Mesendoderm (in vitro differentiated cells): ENCODE measurements at regions not wholly inside any gene's neighbourhood (a gene's known extent, or its start where the extent isn't known, plus 50 kb on each side); places are given as distances from the start of the nearest gene placed in this dataset.

Experiments used
- DNase-seq: peaks from one replicate; pipeline ENCODE4 v3.0.0; 2013
- H2AK5ac ChIP-seq: 2 replicates; pipeline ENCODE4 v1.6.1; 2013; ENCODE audit warnings: low read length, inconsistent platforms
- H2BK120ac ChIP-seq: 2 replicates; pipeline ENCODE4 v1.6.1; 2013; ENCODE audit warnings: low read depth, mild to moderate bottlenecking, low read length, moderate library complexity, mixed read lengths
- H2BK15ac ChIP-seq: replicated peaks from 2 replicates; pipeline ENCODE4 v1.6.1; 2013; ENCODE audit warnings: low read depth, mild to moderate bottlenecking, moderate library complexity
- H2BK5ac ChIP-seq: 2 replicates; pipeline ENCODE4 v1.6.1; 2013; ENCODE audit warnings: low read length, inconsistent platforms
- H3K18ac ChIP-seq: 2 replicates; pipeline ENCODE4 v1.6.1; 2013; ENCODE audit warnings: mild to moderate bottlenecking, low read length, mixed read lengths
- H3K23ac ChIP-seq: one replicate; pipeline ENCODE4 v1.6.1; 2013; ENCODE audit warnings: low read length
- H3K27ac ChIP-seq: 2 replicates; pipeline ENCODE4 v1.5.1; 2013; ENCODE audit warnings: low read depth, mild to moderate bottlenecking, inconsistent platforms, low read length, moderate library complexity
- H3K27me3 ChIP-seq: 2 replicates; pipeline ENCODE4 v1.6.1; 2013; ENCODE audit warnings: low read length, control low read depth, mild to moderate bottlenecking, inconsistent platforms; ENCODE audit not compliant: insufficient read depth, poor library complexity
- H3K36me3 ChIP-seq: 2 replicates; pipeline ENCODE4 v1.6.1; 2013; ENCODE audit warnings: low read length, inconsistent platforms; ENCODE audit not compliant: control insufficient read depth, insufficient read depth
- H3K4ac ChIP-seq: one replicate; pipeline ENCODE4 v1.6.1; 2013; ENCODE audit warnings: low read depth, mild to moderate bottlenecking, low read length, moderate library complexity
- H3K4me1 ChIP-seq: 2 replicates; pipeline ENCODE4 v1.6.1; 2013; ENCODE audit warnings: low read depth, low read length, inconsistent platforms; ENCODE audit not compliant: control insufficient read depth
- H3K4me2 ChIP-seq: 2 replicates; pipeline ENCODE4 v1.6.1; 2013; ENCODE audit warnings: low read length
- H3K4me3 ChIP-seq: 2 replicates; pipeline ENCODE4 v1.5.1; 2013; ENCODE audit warnings: mild to moderate bottlenecking, low read length
- H3K56ac ChIP-seq: one replicate; pipeline ENCODE4 v1.6.1; 2013; ENCODE audit warnings: low read length
- H3K79me1 ChIP-seq: 2 replicates; pipeline ENCODE4 v1.6.1; 2013; ENCODE audit warnings: low read length, inconsistent platforms
- H3K79me2 ChIP-seq: 2 replicates; pipeline ENCODE4 v1.6.1; 2013; ENCODE audit warnings: mild to moderate bottlenecking, low read length; ENCODE audit not compliant: control insufficient read depth, insufficient read depth
- H3K9ac ChIP-seq: 2 replicates; pipeline ENCODE4 v1.6.1; 2013; ENCODE audit warnings: low read length, inconsistent platforms
- H4K5ac ChIP-seq: one replicate; pipeline ENCODE4 v1.6.1; 2013; ENCODE audit warnings: low read length
- H4K8ac ChIP-seq: one replicate; pipeline ENCODE4 v1.6.1; 2013; ENCODE audit warnings: low read depth, mild to moderate bottlenecking, control low read depth, low read length, moderate library complexity
- WGBS: extraction: QIAGEN DNeasy Blood & Tissue Kit; methylation state at CpG from one replicate; pipeline ENCODE4 v1.1.7; 2013; ENCODE audit warnings: low lambda C conversion rate, missing lambda C conversion rate; ENCODE audit not compliant: insufficient coverage; ENCODE audit errors: extremely low coverage; 5-methylcytosine and 5-hydroxymethylcytosine counted together

GRCh38 chr1:95496307-95496706, 262.3 kb downstream of the RWDD3 start:
- Histone ChIP-seq H3K4me2 (no peak overlapping the region), H3K4ac (no peak overlapping the region), H2BK5ac (no peak overlapping the region), H4K8ac (no peak overlapping the region), H3K4me3 (no peak overlapping the region), H3K36me3 (no peaks in the 10 kb centered on the region), H4K5ac (no peak overlapping the region), H2BK15ac (no peak overlapping the region), H3K18ac (no peak overlapping the region), H3K27me3 (no peaks in the 10 kb centered on the region), H3K23ac (no peak overlapping the region), H3K79me2 (no peaks in the 10 kb centered on the region), H3K79me1 (no peaks in the 10 kb centered on the region), H2BK120ac (no peak overlapping the region), H3K56ac (no peak overlapping the region), H2AK5ac (no peak overlapping the region), H3K4me1 (no peaks in the 10 kb centered on the region), H3K27ac (no peak overlapping the region), H3K9ac (no peak overlapping the region)
- no CpG with 5 or more reads among the region's 6 CpGs for WGBS
- no peak for DNase-seq

DNA sequence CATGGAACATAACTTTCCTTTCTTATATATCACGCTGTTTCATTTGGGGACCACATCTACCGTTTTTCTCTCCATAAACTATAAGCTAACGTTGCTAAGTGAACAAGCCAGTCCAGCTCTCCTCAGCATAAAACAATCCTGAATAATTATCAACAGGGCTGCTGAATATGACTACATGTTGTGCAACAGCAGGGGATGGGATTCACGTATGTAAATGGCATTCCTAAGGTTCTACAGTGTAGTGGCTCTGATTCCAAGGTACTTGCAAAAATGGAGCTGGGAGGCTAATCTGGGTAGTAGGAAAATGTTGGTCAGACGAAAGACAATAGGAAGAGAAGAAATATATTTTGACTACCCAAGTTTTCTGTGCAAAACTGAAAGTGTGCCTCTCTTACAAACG, 262.8 kb downstream of the RWDD3 start:
- H4K5ac ChIP-seq = no peak overlapping the region
- no peak overlapping the region for H2BK15ac ChIP-seq
- no peak overlapping the region for H3K4me3 ChIP-seq
- no peak overlapping the region for H3K4me2 ChIP-seq
- H2BK120ac ChIP-seq = no peak overlapping the region
- H3K23ac ChIP-seq = no peak overlapping the region
- H3K27ac ChIP-seq = no peak overlapping the region
- no peak overlapping the region for H3K56ac ChIP-seq
- no peak overlapping the region for H4K8ac ChIP-seq
- H3K36me3 ChIP-seq = no peaks in the 10 kb centered on the region
- no peaks in the 10 kb centered on the region for H3K79me2 ChIP-seq
- H3K9ac ChIP-seq = no peak overlapping the region
- H3K27me3 ChIP-seq = no peaks in the 10 kb centered on the region
- WGBS = no CpG with 5 or more reads among the region's 6 CpGs
- peak; percentile 47 for DNase-seq
- no peaks in the 10 kb centered on the region for H3K79me1 ChIP-seq
- H2AK5ac ChIP-seq = no peak overlapping the region
- no peak overlapping the region for H3K18ac ChIP-seq
- no peak overlapping the region for H3K4ac ChIP-seq
- no peaks in the 10 kb centered on the region for H3K4me1 ChIP-seq
- no peak overlapping the region for H2BK5ac ChIP-seq

DNA sequence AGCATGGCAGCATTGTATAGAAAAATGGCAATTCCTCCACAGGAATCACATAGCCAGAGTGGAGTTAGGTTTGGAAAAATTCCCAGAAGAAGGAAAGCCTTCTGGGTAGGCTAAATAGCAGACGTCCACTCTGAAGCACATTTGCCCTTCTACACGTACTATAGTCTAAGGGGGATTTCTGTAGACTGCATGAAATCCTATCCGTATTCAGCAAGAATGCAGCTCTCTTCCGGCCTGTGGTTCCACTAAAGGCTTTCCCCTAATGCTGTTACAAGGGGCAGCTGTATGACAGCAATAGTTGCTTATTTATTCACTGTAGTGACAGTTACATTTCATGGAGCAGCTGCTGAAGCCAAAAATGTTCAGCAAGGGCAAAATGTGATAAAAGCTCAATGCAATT, 263.6 kb downstream of the RWDD3 start:
- H3K23ac ChIP-seq = no peak overlapping the region
- H3K79me1 ChIP-seq = no peaks in the 10 kb centered on the region
- no peak for DNase-seq
- H2AK5ac ChIP-seq = no peak overlapping the region
- H3K4me2 ChIP-seq = no peak overlapping the region
- no peak overlapping the region for H3K4ac ChIP-seq
- H3K79me2 ChIP-seq = no peaks in the 10 kb centered on the region
- H3K56ac ChIP-seq = no peak overlapping the region
- no peak overlapping the region for H3K18ac ChIP-seq
- H4K8ac ChIP-seq = no peak overlapping the region
- H2BK5ac ChIP-seq = no peak overlapping the region
- H2BK15ac ChIP-seq = no peak overlapping the region
- H3K27me3 ChIP-seq = no peaks in the 10 kb centered on the region
- no peak overlapping the region for H3K4me3 ChIP-seq
- WGBS = no CpG with 5 or more reads among the region's 4 CpGs
- H3K27ac ChIP-seq = no peak overlapping the region
- H3K9ac ChIP-seq = no peak overlapping the region
- H3K36me3 ChIP-seq = no peaks in the 10 kb centered on the region
- no peak overlapping the region for H4K5ac ChIP-seq
- H2BK120ac ChIP-seq = no peak overlapping the region
- H3K4me1 ChIP-seq = no peaks in the 10 kb centered on the region

DNA sequence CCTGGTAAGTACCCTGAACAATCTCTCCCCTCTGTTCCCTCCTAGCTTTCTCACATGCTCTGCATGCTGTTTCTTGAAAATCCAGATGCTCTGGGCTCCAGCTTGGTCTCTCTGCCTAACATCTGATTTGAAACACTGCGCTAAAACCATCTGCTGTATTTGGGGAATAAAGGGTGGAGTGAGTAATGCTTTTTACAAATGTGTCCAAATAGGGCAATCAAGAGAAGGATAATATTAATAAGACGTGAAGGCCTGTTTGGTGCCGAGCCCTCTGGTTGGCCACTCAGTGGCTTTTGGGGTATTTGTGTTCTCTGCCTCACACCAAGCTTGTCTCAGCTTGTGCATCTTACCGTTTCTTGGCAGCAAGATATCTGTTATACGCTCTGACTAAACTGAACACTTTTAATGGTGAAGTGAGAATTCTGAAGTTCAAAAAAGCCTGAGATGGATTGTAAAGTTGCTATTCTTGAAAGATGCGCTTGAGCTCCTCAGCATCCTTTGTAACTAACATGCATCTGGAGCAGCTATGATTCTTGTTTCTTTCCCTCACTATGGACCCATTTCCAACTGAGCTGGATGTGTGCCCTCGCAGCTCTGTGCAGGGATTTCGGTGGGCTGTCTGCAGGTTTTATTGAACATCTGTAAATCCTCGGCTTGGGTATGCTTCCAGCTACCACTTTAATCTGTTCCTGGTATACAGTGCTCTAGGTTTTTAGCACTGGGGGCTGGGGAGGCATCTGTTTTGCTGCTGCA, 269.4 kb downstream of the RWDD3 start:
- Histone ChIP-seq H3K27me3 (no peaks in the 10 kb centered on the region), H3K18ac (no peak overlapping the region), H3K56ac (no peak overlapping the region), H3K23ac (no peak overlapping the region), H3K9ac (no peak overlapping the region), H4K8ac (no peak overlapping the region), H2BK15ac (no peak overlapping the region), H3K4me2 (no peak overlapping the region), H2AK5ac (no peak overlapping the region), H3K27ac (no peak overlapping the region), H3K36me3 (no peaks in the 10 kb centered on the region), H3K4me3 (no peak overlapping the region), H4K5ac (no peak overlapping the region), H2BK120ac (no peak overlapping the region), H3K79me1 (no peaks in the 10 kb centered on the region), H3K79me2 (no peaks in the 10 kb centered on the region), H3K4me1 (no peaks in the 10 kb centered on the region), H2BK5ac (no peak overlapping the region), H3K4ac (no peak overlapping the region)
- no CpG with 5 or more reads among the region's 9 CpGs for WGBS
- no peak for DNase-seq

- WGBS = no CpG with 5 or more reads among the region's 4 CpGs
- H3K56ac ChIP-seq = no peak overlapping the region
- no peaks in the 10 kb centered on the region for H3K79me2 ChIP-seq
- H4K8ac ChIP-seq = no peak overlapping the region
- H3K9ac ChIP-seq = no peak overlapping the region
- H3K27ac ChIP-seq = no peak overlapping the region
- H3K4me1 ChIP-seq = no peaks in the 10 kb centered on the region
- no peak overlapping the region for H3K4me3 ChIP-seq
- H3K79me1 ChIP-seq = no peaks in the 10 kb centered on the region
- no peak overlapping the region for H3K23ac ChIP-seq
- no peak overlapping the region for H3K4me2 ChIP-seq
- no peaks in the 10 kb centered on the region for H3K36me3 ChIP-seq
- H2BK15ac ChIP-seq = no peak overlapping the region
- H3K4ac ChIP-seq = no peak overlapping the region
- H3K18ac ChIP-seq = no peak overlapping the region
- no peaks in the 10 kb centered on the region for H3K27me3 ChIP-seq
- no peak overlapping the region for H4K5ac ChIP-seq
- H2AK5ac ChIP-seq = no peak overlapping the region
- H2BK120ac ChIP-seq = no peak overlapping the region
- DNase-seq = no peak
- no peak overlapping the region for H2BK5ac ChIP-seq
Observed at GRCh38 chr1:95504321-95504720, 270.3 kb downstream of the RWDD3 start.
